GM21786 (cell line): ENCODE measurements at regions not wholly inside any gene's neighbourhood (a gene's known extent, or its start where the extent isn't known, plus 50 kb on each side); places are given as distances from the start of the nearest gene placed in this dataset.

ENCODE experiments used
- ATAC-seq: cut with Tn5 transposase; IDR thresholded peaks from one replicate; pipeline ENCODE4 v1.9.1; 2021; ENCODE audit not compliant: unreplicated experiment

DNA sequence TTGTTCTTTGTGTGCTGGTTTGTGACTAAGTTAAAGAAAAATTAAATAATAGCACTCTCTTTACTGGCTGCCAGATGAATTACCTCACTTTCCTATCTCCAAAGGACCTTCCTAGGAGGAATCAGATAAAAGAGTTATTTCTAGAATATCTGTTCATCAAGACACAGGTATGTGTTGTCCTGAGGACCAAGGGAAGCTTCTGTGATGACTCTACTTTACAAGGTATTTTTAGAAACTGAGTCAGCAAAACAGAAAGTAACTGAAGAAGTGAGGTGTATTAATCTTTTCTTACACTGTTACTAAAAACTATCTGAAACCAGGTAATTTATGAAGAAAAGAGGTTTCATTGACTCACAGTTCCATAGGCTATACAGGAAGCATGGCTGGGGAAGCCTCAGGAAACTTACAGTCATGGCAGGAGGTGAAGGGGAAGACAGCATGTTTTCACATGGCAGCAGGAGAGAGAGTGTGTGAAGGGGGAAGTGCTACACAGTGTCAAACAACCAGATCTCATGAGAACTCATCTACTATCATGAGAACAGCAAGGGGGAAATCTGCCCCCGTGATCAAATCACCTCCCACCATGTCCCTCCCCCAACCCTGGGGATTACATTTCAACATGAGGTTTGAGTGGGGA is 189.2 kb upstream of the DMAC1 start:
- peak; percentile 35 for ATAC-seq

DNA sequence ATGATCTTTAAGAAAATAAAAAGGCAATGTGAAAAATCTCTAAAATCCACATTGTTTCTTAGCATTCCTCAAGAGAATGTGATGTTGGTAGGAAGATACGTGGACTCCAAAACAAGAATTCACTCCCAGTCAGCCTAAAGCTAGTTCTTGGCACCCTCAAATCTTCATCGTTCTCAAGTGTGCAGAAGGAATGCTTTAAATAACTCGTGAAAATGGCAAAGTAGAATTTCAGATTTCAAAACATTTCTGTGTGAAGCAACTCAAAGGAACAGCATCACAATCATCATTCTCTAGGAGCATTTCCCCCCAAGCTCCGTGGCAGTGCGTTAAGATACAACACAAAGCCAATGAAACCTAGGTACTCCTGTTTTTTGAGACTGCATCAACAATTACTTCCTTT is 185.1 kb upstream of the DMAC1 start:
- no peak for ATAC-seq

- no peak for ATAC-seq
Measured at GRCh38 chr9:7984203-7984602, 184.6 kb upstream of the DMAC1 start.

GRCh38 chr9:7983490-7983889 is 183.9 kb upstream of the DMAC1 start:
- no peak for ATAC-seq

- no peak for ATAC-seq
Measured at GRCh38 chr9:7982907-7983306, 183.3 kb upstream of the DMAC1 start.

- no peak for ATAC-seq
Measured at GRCh38 chr9:7980691-7981289, 181.2 kb upstream of the DMAC1 start.

- no peak for ATAC-seq
Measured at GRCh38 chr9:7980041-7980440, 180.5 kb upstream of the DMAC1 start.

DNA sequence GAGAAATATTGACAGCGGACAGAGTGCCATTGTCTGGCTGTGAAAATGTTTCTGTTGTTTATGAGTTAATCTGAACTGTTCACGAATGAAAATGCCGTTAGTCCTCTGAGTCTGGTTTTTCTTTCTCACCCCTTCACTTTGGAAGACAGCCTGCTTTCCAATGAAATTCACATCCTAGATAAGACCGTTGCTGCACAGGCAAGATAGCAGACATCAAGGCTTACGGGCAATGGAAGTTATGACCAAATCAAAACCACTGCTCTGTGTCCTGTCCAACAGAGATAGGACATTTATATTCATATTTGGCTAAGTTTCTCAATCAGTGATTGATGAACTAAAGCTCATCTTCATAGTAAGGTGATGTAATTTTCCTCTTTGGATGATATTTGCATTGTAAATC is 180.0 kb upstream of the DMAC1 start:
- no peak for ATAC-seq

DNA sequence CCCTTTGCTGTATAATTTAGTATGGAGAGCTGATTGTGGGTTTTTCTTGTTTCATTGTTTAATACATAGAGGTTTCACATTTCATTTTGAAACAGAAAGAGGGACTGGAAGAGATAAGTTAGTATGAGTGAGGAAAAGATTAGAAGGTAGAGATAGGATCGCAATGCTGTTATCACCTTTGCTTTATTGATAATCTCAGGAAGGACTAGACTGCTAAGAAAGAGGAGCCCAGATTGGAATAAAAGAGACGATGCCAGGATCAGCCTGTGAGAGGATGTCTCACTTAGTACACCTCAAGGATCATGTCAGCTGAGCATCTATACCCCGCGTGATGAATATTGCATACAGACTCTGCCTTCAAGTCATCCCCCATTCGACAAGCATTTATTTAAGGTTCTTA is 178.0 kb upstream of the DMAC1 start:
- ATAC-seq: no peak

GRCh38 chr9:7976856-7977255 is 177.3 kb upstream of the DMAC1 start:
- no peak for ATAC-seq

DNA sequence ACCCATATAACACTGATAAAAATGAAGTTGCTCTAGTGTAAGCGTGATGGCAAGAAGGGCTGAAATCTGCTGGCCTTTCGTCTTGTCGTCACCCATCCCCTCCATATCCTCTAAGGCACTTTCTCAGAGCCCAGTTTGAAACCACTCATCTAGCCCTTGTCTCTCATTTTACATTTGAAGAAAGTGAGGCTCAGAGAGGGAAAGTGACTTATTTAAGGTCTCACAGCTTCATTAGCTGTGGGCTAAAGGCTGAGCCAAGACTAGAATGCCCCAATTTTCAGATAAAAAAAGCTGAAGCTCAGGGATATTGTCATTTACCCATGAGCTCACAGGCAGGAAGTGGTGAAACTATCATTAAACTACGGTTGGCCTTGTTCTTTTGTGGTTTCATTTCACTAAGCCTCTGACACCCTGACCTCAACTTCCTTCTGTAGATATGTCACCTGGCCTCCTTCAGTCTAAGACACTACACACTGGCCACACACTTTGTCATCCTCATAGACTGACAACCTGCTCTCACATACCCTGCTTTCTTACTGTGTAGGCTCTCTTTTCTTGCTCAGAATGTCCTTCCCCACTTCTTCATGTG is 176.7 kb upstream of the DMAC1 start:
- peak; percentile 97 for ATAC-seq

DNA sequence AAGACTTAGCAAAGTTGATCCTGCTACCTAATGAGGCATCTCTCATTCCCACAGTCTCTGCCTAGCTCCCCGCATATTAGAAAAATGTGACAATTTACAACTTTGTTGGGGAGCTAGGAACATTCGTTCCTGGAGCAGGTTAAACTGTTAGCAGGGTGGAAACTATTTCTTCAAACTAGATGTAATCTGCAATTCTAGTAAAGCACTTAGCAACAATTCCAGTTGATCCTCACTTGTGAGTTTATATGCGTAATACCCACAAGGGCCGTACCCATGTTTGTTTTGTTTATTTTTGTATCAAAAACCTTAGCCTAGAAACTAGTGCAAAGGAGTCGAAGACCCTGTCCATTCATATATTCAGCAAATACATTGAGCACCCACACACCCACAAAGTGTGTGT is 175.8 kb upstream of the DMAC1 start:
- ATAC-seq: no peak

- peak; percentile 19 for ATAC-seq
Measured at GRCh38 chr9:7974335-7974960, 174.9 kb upstream of the DMAC1 start.

DNA sequence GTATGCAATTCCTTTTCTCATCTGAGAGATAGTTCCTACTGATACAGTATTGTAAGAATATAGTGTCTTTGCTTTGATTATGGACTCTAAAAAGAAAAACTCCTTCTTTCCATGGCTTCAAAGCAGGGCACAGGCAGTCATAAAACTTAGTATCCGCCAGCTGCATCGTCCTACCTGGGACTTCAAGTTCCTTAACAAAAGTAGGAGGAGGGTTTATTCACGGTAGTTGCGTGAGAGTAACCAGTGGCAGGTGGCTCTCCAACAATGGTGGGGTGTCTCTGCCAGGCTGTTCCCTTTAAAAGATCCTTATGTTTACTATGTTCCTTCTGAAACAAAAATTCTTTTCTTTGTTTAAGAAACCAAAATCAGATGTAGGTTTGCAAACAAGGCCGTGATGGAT is 173.5 kb upstream of the DMAC1 start:
- ATAC-seq: no peak

GRCh38 chr9:7970681-7971330 is 171.2 kb upstream of the DMAC1 start:
- no peak for ATAC-seq

DNA sequence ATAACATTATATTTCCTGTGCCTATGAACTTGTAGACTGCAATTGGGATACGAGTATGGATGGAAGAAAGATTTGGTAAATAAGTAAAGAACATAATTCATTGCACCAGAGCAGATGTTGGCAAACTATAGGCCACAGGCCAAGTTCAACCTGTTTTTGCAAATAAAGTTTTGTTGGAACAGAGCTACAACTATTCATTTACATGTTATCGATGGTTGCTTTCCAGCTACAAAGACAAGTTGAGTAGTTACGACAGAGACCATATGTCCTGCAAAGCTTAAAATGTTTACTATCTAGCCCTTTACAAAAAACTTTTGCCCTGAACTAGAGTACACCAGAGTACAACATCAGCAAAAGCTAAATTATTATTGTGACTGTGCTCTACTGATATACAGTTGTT is 169.1 kb upstream of the DMAC1 start:
- no peak for ATAC-seq

DNA sequence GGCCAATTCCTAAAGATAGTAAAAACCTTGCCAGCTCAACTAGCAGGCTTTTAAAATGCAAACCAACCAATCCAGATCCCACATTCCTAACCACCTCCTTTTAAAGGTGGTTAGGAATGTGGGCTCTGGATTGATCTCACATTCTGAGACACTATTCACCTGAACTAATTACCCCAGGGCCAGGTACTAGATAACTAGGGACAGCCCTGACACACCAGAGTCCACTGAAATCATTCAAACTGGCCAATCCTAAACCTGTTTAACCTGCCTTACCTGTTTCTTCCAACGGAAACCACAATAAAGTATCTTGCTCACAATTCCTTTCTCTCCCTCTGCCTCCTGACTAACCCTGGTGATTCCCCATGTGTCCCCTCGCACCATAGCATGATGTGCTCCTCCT is 168.3 kb upstream of the DMAC1 start:
- no peak for ATAC-seq

DNA sequence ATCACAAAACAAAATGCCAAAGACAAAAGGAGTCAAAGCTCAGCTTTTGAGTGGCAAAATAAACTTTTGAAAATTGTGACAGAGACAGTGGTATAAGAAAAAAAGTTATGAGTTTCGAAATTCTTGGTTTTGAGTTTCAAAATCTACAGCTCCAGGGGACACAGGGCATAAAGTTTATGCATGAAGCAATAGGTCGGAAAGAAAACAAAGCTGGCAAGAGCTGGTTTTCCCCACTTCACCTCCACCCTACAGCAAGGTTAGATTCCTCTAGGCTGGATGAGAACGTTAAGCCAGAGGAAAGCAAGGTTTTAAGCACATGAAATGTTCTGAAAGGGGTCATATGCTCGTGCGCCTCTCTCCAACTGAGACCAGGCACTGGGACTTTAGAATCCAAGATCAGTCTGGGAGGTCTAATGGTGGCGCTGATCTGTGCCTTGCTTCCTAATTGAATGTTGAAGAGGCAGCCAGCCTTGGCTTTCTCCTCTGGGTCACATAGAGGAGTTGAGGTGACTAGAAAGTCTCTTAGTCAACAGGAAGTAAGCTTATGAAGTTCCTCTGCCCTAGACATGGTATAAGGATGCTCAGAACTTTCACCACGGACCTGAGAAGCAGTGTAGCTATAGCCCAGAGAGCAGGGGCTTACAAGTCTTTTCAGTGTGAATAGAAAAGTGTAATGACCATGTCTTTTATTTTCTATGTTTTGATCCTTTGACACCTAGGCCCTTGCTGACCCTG is 167.7 kb upstream of the DMAC1 start:
- no peak for ATAC-seq

DNA sequence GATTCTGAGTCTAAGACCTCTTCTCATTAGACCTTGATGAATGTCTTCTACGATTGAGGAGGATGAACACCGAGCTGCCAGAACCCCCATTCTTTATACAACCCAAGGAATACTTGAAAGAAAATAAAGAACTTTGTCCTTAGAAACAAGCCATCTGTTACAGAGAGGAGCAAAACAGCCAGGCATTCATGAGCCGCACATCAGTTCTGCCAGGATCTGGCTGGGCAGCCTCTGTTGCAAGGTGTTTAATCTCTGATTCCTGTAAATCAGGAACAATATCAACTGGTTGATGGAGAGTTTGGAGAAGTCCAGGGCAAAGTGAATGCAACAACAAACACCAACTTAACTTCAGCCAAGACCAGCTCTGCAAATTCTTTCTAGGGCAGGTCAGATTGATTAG is 165.5 kb upstream of the DMAC1 start:
- ATAC-seq: no peak

- ATAC-seq: no peak
Measured at GRCh38 chr9:7963026-7963425, 163.4 kb upstream of the DMAC1 start.

DNA sequence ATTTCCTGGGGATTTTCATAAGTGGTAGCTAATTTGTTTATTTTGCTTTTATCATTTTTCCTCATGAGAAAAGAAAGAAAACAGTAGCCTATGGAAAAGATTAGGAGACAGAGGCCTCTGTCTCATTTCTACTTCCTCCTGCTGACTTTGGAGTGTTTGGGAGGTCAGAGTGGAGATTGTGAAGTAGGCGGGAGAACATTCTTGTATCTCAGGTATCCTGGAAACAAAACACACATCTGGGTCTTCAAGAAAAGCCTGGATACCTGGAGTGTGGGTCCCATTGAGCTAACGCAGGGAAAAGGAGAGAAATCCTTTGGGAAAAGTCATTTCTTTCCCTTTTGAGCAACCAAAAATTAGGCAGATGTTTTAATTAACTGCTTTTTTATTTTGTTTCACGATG is 161.5 kb upstream of the DMAC1 start:
- no peak for ATAC-seq
